ENCODE measurements at regions not wholly inside any gene's neighbourhood (a gene's known extent, or its start where the extent isn't known, plus 50 kb on each side); places are given as distances from the start of the nearest gene placed in this dataset.

DNA sequence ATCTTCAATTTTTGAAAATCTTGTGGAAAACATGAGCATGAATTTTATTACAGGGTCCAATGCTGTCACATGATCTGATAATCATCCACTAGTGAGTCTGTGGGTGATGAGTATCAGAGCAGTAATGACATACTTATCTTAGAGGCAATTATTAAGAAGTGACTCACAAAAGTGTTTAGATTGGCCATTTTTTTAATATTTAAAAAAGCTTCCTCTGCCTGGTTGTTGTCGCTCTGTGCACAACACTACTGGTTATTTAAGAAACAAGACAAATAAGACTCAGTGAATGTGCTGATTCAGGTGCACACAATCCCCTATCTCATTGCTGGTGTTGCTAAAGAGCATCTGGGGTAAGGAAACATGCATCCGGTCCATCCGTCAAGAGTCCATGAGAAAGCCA is 665.8 kb upstream of the ZEB2 start:
- DNase-seq, result no peak

DNA sequence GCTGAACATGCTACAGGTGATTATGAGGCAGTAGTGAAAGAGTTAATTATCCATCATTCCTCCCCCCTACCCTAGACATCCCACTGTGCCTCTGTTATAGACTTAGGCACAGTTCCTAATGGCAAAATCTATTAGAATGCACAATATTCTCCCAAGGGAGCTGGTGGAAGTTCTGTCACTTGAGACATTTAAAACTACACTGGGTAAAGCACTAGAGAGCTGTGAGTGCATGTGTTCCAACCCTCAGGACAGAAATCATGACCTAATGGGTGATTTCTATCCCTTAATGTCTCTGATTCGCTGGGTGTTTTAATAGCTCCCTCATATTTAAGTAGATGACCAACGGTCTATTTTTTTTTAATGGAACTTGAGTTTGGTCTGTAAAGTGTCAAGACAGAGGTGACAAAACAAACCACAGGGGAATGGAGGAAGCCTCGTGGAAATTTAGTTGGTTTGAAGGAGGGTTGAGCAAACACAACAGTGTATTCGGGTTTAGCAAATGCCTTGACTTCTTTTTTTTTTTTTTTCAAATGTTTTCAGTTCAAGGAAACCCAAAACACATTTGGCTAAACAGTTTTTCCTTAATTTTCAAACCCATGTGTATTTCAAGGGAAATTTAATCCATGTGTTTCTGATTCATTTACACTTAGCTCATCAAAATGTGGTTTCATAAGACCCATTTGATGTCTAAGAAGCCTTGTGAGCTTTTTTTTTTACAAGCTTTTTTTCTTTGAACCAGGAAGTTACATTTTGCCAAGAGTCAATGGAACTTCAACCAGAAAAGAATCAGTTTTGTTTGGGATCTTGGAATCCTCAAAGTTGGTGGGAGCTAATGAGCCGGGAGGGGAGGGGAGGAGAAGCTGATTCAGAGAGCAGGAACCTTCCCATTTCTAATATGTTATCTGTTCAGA is 665.1 kb upstream of the ZEB2 start:
- intact Hi-C loops (cut with DNase I), result no loop called here

More for the DNA sequence above, 665.8 kb upstream of the ZEB2 start:
- Histone ChIP-seq H3K4me3 (no peak overlapping the region), H3K4me1 (ENCODE audit: insufficient read depth) (no peaks in the 10 kb centered on the region), H3K36me3 (no peaks in the 10 kb centered on the region), H3K9me3 (no peaks in the 10 kb centered on the region), H3K27me3 (no peaks in the 10 kb centered on the region), H3K27ac (no peak overlapping the region)
- TF ChIP-seq, protein P1, sequence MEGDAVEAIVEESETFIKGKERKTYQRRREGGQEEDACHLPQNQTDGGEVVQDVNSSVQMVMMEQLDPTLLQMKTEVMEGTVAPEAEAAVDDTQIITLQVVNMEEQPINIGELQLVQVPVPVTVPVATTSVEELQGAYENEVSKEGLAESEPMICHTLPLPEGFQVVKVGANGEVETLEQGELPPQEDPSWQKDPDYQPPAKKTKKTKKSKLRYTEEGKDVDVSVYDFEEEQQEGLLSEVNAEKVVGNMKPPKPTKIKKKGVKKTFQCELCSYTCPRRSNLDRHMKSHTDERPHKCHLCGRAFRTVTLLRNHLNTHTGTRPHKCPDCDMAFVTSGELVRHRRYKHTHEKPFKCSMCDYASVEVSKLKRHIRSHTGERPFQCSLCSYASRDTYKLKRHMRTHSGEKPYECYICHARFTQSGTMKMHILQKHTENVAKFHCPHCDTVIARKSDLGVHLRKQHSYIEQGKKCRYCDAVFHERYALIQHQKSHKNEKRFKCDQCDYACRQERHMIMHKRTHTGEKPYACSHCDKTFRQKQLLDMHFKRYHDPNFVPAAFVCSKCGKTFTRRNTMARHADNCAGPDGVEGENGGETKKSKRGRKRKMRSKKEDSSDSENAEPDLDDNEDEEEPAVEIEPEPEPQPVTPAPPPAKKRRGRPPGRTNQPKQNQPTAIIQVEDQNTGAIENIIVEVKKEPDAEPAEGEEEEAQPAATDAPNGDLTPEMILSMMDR (IDR thresholded peaks at IDR 0.05), result no peak
- TF ChIP-seq EP300 (IDR thresholded peaks at IDR 0.05) (no peak), POLR2A (IDR thresholded peaks at IDR 0.05) (no peak)
- WGBS, 3 donors, result 87 to 96% (median 96%) methylated on average over 3 of the region's 3 CpGs
- intact Hi-C loops (cut with DNase I), result no loop called here

DNA sequence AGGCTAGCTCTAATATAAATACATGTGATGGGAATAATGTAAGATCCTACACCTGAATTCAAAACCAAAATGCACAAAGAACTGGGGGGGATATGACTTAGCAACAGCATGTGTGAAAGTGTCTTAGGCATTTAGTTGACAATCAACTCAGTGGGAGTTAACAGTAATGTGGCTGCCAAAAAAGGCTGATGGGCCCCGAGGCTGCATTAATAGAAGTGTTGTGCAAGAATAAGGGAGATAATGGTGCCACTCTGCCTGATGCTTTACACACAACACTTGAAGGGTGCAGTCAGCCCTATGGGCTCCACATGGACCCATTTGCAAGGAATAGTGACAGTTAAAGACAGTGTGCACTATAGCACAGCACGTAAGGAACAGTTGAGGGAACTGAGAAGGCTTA is 649.4 kb upstream of the ZEB2 start:
- Histone ChIP-seq H3K4me1 (ENCODE audit: insufficient read depth) (no peaks in the 10 kb centered on the region), H3K9me3 (no peaks in the 10 kb centered on the region), H3K27ac (no peak overlapping the region), H3K27me3 (no peaks in the 10 kb centered on the region), H3K36me3 (no peaks in the 10 kb centered on the region), H3K4me3 (no peak overlapping the region)
- no peak for DNase-seq
- TF ChIP-seq, protein P1 (IDR thresholded peaks at IDR 0.05), result no peak
- no peak for TF ChIP-seq EP300 (IDR thresholded peaks at IDR 0.05)
- TF ChIP-seq POLR2A (IDR thresholded peaks at IDR 0.05), result no peak
- 80 to 84% (median 82%) methylated on average over 2 of the region's 2 CpGs for WGBS, 3 donors
- intact Hi-C loops (cut with DNase I), result no loop called here

More for the DNA sequence above, 665.1 kb upstream of the ZEB2 start:
- Histone ChIP-seq H3K36me3 (no peaks in the 10 kb centered on the region), H3K9me3 (no peaks in the 10 kb centered on the region), H3K4me1 (ENCODE audit: insufficient read depth) (no peaks in the 10 kb centered on the region), H3K27ac (no peak overlapping the region), H3K4me3 (no peak overlapping the region), H3K27me3 (no peaks in the 10 kb centered on the region)
- 70 to 80% (median 75%) methylated on average over 5 of the region's 5 CpGs for whole genome bisulfite sequencing, 3 donors
- no peak for DNase-seq
- TF ChIP-seq POLR2A (IDR thresholded peaks at IDR 0.05) (no peak), EP300 (IDR thresholded peaks at IDR 0.05) (no peak)
- TF ChIP-seq, protein P1 (IDR thresholded peaks at IDR 0.05), result no peak

DNA sequence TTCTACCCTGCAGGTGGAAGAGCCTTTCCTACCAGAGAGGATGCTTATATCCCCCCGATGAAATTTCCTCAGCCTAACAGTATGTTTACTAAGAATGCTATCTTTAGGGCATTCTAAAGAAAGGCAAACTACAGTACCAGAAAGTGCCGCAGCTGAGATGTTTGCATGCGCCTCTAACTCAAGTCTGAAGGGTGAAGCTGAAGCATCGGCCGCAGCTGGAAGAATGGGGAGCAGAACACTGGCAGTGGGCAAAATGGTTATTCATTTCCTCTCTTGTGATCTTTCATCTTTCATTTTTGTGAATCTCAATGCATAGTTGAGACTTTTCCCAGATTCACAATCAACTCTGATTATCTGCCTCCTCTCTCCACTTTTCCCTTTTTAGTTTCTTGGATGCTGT is 648.2 kb upstream of the ZEB2 start:
- intact Hi-C loops (cut with DNase I), result no loop called here
- WGBS, 3 donors, result 70 to 72% (median 70%) methylated on average over 5 of the region's 5 CpGs
- H3K4me3 ChIP-seq, result no peak overlapping the region
- no peaks in the 10 kb centered on the region for H3K36me3 ChIP-seq
- H3K27me3 ChIP-seq, result no peaks in the 10 kb centered on the region
- H3K4me1 ChIP-seq (ENCODE audit: insufficient read depth), result no peaks in the 10 kb centered on the region
- H3K9me3 ChIP-seq, result no peaks in the 10 kb centered on the region
- TF ChIP-seq, protein P1 (IDR thresholded peaks at IDR 0.05), result no peak
- TF ChIP-seq EP300 (IDR thresholded peaks at IDR 0.05) (no peak), POLR2A (IDR thresholded peaks at IDR 0.05) (no peak)
- no peak overlapping the region for H3K27ac ChIP-seq
- no peak for DNase-seq
